Activated CD4-positive, alpha-beta T cell treated with anti-CD3 and anti-CD28 coated beads for 48 hours (primary cell): ENCODE measurements at regions not wholly inside any gene's neighbourhood (a gene's known extent, or its start where the extent isn't known, plus 50 kb on each side); places are given as distances from the start of the nearest gene placed in this dataset.
A peak's percentile ranks its signal among the peaks of the same experiment; 100 is the strongest.

Experiments
- DNase-seq: peaks from one replicate; pipeline ENCODE4 v3.0.0-alpha.2; 2020

GRCh38 chr3:115336836-115337235, 189.7 kb upstream of the ZBTB20 start:
- no peak for DNase-seq

DNA sequence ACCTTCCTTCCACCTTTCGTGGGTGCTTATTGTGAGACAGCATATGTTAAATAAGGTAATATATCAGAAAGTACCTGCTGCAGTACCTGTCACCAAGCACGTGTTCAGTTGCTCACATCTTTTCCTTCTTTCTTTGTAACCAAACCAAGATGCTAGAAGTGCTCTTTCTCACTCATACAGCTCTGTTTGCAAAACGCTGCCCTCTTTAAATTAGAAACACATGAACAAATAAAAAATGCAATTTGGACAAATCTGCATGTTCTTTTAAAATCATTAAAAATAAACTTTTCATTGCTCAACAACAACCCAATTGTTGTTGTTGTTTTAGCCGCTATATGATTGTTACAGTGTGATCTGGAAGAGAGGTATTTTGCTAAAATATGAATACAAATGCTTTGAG, 193.5 kb upstream of the ZBTB20 start:
- no peak for DNase-seq

DNA sequence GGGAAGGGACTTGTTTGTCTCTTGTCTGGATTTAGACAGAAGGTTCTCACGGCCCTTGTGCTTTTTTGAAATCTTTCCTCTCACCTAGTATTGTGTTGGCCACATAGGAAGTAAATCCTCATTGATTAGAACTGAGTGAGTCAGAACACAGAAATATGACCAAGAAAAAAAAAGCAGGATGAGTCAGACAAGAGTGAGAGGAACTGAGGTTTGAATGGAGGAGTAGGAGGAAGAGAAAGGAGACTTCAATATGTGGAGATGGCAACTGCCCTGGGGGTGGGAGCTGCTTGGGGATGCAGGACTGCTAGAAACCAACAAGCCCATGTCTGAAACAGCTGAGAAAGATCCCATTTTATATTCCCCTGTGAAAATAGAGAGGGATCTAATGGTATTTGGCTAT, 194.1 kb upstream of the ZBTB20 start:
- DNase-seq: peak; percentile 7

GRCh38 chr3:115347737-115348136, 200.6 kb upstream of the ZBTB20 start:
- no peak for DNase-seq

DNA sequence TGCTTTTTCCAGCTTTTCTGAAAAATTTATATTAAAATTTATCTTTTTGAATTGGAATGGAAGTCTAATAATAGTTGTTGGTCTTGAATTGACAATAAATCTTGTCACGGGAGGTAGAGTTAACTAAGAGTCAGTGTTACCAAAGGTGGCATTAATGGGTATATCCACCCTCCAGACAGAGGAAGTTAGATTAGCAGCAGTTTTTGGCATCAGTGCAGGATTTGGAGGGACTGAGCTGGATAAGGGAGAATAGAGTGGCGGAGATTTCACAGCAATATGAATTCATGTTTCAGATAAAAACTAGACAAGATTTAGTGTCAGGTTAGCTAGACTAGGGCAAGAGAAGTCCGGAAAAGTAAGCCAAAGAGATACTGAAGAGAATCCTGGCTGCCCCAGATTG, 201.3 kb upstream of the ZBTB20 start:
- no peak for DNase-seq

DNA sequence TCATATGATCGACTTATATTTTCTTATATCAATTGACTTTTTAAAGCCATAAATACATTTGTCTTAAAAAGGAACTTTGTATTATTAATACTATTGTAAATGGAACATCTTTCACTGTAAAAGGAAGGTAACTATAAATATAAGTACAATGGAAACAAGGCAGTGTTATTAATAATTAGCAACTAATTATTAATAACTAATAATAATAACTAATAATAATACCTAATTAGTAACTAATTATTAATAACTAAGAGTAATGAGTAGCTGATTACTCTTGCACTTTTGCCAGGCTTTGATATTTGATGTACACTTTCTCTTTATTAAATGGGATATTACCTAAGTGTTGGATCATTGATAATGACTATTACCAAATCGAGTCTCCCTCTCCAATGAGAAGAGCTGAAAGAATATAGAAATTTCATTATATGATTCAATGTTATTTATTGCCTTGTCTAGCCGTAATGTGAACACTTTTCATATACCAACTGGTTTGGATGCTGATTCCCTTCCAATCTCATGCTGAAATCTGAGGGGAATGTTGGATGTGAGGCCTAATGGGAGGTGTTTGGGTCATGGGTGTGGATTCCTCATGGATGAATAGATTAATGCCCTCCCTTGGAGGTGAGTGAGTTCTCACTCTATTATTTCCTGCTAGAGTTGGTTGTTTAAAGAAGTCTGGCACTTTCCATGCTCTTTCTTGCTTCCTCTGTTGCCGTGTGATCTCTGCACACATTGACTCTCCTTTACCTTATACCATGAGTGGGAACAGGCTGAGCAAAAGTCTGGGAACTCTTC, 202.1 kb upstream of the ZBTB20 start:
- DNase-seq: no peak

- DNase-seq: no peak
These were observed 203.5 kb upstream of the ZBTB20 start for GRCh38 chr3:115350606-115351005.

DNA sequence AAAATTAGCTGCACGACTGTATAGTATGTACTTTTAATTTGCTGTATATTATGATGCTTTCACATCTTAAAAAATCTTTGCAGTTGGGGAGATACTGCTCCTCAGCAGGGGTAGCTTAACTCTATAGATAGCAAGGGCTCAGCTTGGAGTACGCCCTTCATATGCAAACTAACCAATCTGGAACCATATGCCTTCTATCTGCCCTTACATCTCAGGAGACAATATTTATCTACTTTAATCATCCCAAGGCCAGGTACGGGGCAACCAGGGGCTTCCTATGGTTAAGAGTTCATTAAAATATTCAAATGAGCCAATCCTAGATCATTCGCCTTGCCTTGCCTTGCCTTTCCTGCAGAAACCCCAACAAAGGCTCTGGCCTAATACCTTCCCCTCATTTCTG, 204.1 kb upstream of the ZBTB20 start:
- no peak for DNase-seq

GRCh38 chr3:115354010-115354409, 206.9 kb upstream of the ZBTB20 start:
- no peak for DNase-seq

DNA sequence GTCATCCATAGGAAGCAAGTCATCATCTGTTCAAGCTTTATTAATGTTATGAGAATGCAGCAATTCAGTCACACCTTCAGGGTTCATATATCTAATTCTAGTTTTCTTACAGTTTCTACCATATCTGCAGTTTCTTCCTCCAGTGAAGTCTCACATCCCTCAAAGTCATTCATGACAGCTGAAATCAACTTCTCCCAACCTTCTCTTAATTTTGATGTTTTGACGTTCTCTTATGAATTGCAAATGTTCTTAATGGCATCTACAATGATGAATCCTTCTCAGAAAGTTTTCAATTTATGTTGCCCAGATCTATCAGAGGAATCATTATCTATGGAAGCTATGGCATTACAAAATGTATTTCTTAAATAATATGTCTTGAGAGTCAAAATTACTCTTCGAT, 210.4 kb upstream of the ZBTB20 start:
- no peak for DNase-seq

DNA sequence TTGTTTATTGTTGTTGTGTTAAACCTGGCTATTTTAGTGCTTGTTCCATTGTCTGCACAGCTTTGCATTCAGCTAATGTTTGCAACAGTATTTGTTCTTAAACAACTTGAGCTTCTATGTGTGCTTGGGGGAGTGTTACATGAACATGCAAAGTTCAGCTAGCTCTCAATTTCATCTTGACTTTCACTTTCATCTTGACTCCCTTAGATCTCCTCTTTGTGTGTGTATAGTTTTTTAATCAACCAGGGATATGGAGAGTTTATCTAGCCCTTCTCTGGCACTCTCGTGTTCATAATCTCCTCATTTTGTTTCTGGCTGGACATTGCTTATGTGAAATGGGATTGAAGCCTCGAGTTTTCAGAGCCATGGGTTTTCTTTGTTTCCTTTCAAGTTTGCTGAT, 212.4 kb upstream of the ZBTB20 start:
- no peak for DNase-seq

GRCh38 chr3:115361806-115362205, 214.7 kb upstream of the ZBTB20 start:
- DNase-seq: no peak

- no peak for DNase-seq
These were observed 216.0 kb upstream of the ZBTB20 start for GRCh38 chr3:115363071-115363470.

DNA sequence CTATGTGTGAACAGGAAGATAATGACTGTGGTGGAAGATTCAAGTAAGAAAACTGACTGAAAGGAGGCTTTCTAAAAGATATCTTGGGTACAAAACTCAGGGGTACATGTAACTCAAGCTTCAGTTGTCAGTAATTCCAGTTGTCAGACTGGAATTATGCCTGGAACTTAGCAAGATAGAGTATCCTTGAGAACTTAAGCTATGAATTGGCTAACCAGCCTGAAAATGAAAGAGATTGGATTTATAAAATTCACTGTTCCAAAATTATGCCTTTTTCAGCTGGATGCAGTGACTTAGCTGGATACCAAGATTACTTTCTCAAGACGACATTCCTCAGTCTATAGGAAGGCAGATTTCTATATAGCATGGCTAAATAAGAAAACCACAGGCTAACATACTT, 221.9 kb upstream of the ZBTB20 start:
- no peak for DNase-seq

DNA sequence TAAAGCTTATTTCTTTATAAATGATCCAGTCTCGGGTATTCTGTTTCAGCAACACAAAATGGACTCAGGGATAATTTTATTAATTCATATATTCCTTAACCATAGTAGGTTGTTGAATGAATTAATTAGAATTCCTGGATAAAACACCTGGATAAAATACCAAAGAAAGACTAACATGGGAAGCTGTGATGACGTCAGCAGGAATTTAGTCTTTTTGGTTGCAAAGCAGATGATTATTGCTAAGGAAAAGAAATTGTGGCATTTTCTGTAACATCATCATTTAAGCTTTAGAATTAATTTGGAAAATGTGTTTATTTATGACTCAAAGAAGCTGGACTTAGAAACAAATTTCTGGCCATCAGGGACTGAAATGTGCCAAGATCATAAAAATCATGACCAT, 228.3 kb upstream of the ZBTB20 start:
- no peak for DNase-seq

- DNase-seq: no peak
These were observed 233.9 kb upstream of the ZBTB20 start for GRCh38 chr3:115380883-115381572.

DNA sequence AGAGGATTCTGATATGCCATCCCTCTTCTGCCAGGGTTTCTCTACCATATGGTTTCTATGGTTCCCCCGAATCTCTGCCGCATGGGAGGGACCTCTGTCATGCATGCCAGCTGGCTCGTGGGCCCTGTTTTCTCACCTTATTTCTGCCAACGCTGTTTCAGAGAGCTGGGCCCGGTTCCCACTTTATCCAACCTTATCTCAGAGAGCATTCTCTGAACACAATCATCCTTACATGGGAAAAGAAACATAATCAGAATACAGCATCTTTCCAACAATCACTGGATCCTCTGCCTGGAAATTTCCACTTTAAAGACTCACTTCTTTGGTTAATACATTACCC, 234.5 kb upstream of the ZBTB20 start:
- no peak for DNase-seq

DNA sequence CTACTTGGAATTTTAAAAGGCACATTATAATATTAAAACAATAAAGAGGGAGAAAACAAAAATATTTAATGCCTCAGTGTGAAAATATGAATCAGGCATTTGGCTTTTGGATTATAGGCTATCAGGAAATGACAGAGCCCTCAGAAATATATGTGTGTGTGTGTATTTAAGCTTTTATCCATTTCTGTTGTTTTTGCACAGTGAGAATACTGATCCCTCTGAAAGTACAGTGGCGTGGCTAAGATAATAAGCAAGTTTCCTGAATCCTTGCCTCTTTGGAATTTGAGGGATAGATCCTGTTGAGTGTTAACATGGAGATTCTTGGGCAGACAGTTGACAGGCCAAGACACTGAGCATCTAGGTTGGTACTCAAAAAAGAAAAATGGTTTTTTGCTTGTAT, 234.8 kb upstream of the ZBTB20 start:
- no peak for DNase-seq

GRCh38 chr3:115384381-115384780, 237.3 kb upstream of the ZBTB20 start:
- no peak for DNase-seq

GRCh38 chr3:115385774-115386730, 237.3 kb upstream of the GAP43 start:
- DNase-seq: no peak

- DNase-seq: no peak
These were observed 235.1 kb upstream of the GAP43 start for GRCh38 chr3:115388166-115388565.

GRCh38 chr3:115388811-115389210, 234.5 kb upstream of the GAP43 start:
- DNase-seq: no peak

- DNase-seq: no peak
These were observed 226.5 kb upstream of the GAP43 start for GRCh38 chr3:115396801-115397200.

DNA sequence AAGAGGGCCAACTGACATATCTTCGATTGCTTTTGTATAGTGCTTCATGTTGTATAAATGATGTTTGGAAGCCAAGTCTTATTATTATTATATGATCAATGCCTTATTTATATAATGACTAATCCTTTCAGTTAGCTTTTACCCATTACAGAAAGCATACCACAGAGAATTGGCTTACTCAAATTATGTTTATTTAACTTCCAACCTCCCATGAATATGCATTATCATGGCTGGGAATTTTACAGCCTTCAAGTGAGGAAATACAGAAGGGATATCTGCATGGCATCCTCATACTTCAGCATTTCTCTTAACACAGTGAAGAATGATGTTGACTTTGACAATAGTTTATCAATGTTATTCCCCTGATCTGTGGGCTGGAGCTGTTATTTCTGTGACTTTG, 225.9 kb upstream of the GAP43 start:
- no peak for DNase-seq
